Renal pelvis (tissue), 1 donor: ENCODE measurements at regions not wholly inside any gene's neighbourhood (a gene's known extent, or its start where the extent isn't known, plus 50 kb on each side); places are given as distances from the start of the nearest gene placed in this dataset.

Experiments
- DNase-seq: peaks from one replicate; pipeline ENCODE4 v3.0.0-alpha.2; 2013

- DNase-seq = no peak
Observed at GRCh38 chr17:72208832-72209231, 88.0 kb downstream of the SOX9 start.

- DNase-seq = no peak
Observed at GRCh38 chr17:72212041-72212440, 91.2 kb downstream of the SOX9 start.

- no peak for DNase-seq
Observed at GRCh38 chr17:72215490-72215889, 94.7 kb downstream of the SOX9 start.

- DNase-seq = no peak
Observed at GRCh38 chr17:72215928-72216327, 95.1 kb downstream of the SOX9 start.

- DNase-seq = no peak
Observed at GRCh38 chr17:72219137-72219823, 98.5 kb downstream of the SOX9 start.

- no peak for DNase-seq
Observed at GRCh38 chr17:72219824-72220493, 99.1 kb downstream of the SOX9 start.

GRCh38 chr17:72222661-72223380, 102.0 kb downstream of the SOX9 start:
- no peak for DNase-seq

GRCh38 chr17:72223866-72224291, 103.1 kb downstream of the SOX9 start:
- no peak for DNase-seq

- no peak for DNase-seq
Observed at GRCh38 chr17:72226322-72226721, 105.5 kb downstream of the SOX9 start.

GRCh38 chr17:72233986-72234385, 113.2 kb downstream of the SOX9 start:
- DNase-seq = no peak

GRCh38 chr17:72234985-72235384, 114.2 kb downstream of the SOX9 start:
- no peak for DNase-seq

- no peak for DNase-seq
Observed at GRCh38 chr17:72236980-72237633, 116.3 kb downstream of the SOX9 start.

GRCh38 chr17:72238157-72238673, 117.4 kb downstream of the SOX9 start:
- DNase-seq = no peak

GRCh38 chr17:72239548-72239947, 118.7 kb downstream of the SOX9 start:
- no peak for DNase-seq

- DNase-seq = no peak
Observed at GRCh38 chr17:72240333-72240732, 119.5 kb downstream of the SOX9 start.

GRCh38 chr17:72244494-72244893, 123.7 kb downstream of the SOX9 start:
- DNase-seq = no peak

- no peak for DNase-seq
Observed at GRCh38 chr17:72244956-72245355, 124.1 kb downstream of the SOX9 start.

GRCh38 chr17:72249441-72249840, 128.6 kb downstream of the SOX9 start:
- DNase-seq = no peak

- DNase-seq = no peak
Observed at GRCh38 chr17:72250206-72250605, 129.4 kb downstream of the SOX9 start.

GRCh38 chr17:72253597-72253996, 132.8 kb downstream of the SOX9 start:
- no peak for DNase-seq

GRCh38 chr17:72254808-72255449, 134.1 kb downstream of the SOX9 start:
- no peak for DNase-seq

GRCh38 chr17:72255481-72255880, 134.7 kb downstream of the SOX9 start:
- no peak for DNase-seq
